ENCODE measurements at regions not wholly inside any gene's neighbourhood (a gene's known extent, or its start where the extent isn't known, plus 50 kb on each side); places are given as distances from the start of the nearest gene placed in this dataset.

DNA sequence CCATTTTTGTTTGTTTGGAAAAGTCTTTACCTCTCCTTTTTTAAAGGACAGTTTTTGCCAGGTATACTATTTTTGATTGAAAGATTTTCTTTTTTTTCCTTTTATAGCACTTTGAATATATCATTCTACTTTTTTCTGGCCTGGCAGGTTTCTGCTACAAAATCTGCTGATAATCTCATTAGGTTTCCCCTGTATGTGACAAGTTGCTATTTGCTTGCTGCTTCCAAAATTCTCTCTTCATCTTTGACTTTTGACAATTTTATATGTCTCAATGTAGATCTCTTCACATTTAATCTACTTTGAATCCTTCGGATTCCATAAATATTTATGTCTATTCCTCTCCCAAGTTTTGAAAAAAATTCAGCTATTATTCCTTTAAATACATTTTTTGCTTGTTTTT, 838.5 kb downstream of the IGSF11 start:
- TF ChIP-seq, protein P1, sequence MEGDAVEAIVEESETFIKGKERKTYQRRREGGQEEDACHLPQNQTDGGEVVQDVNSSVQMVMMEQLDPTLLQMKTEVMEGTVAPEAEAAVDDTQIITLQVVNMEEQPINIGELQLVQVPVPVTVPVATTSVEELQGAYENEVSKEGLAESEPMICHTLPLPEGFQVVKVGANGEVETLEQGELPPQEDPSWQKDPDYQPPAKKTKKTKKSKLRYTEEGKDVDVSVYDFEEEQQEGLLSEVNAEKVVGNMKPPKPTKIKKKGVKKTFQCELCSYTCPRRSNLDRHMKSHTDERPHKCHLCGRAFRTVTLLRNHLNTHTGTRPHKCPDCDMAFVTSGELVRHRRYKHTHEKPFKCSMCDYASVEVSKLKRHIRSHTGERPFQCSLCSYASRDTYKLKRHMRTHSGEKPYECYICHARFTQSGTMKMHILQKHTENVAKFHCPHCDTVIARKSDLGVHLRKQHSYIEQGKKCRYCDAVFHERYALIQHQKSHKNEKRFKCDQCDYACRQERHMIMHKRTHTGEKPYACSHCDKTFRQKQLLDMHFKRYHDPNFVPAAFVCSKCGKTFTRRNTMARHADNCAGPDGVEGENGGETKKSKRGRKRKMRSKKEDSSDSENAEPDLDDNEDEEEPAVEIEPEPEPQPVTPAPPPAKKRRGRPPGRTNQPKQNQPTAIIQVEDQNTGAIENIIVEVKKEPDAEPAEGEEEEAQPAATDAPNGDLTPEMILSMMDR (IDR thresholded peaks at IDR 0.05): no peak
- no peak for TF ChIP-seq POLR2A (IDR thresholded peaks at IDR 0.05)

All from adrenal gland (tissue), 5 donors.